Vagina (tissue), 2 donors: ENCODE measurements at regions not wholly inside any gene's neighbourhood (a gene's known extent, or its start where the extent isn't known, plus 50 kb on each side); places are given as distances from the start of the nearest gene placed in this dataset.

Experiments
- POLR2A ChIP-seq, 2 donors: fragments of 450-650 bp; IDR thresholded peaks; one replicate each; pipeline ENCODE4 v1.6.1; 2017; ENCODE audit warnings: antibody characterized with exemption in 2 of 2, mild to moderate bottlenecking in 2 of 2, moderate library complexity in 2 of 2
- POLR2AphosphoS5 ChIP-seq, 2 donors: sonication (generic); formaldehyde crosslinking; IDR thresholded peaks; one replicate each; pipeline ENCODE4 v1.9.0; 2017; ENCODE audit warnings: antibody characterized with exemption in 2 of 2, mild to moderate bottlenecking in 2 of 2, low read depth in 1 of 2; ENCODE audit not compliant: insufficient read depth in 1 of 2
- TF ChIP-seq, protein P1 (sequence below), 3 experiments: fragments of 450-650 bp in 2 of 3; fragments of 200-600 bp in 1 of 3; sonication (generic) in 1 of 3; IDR thresholded peaks; one replicate each; pipeline ENCODE4 v1.5.1; 2017 to 2019; ENCODE audit warnings: antibody characterized with exemption in 3 of 3, mild to moderate bottlenecking in 2 of 3, moderate library complexity in 2 of 3

DNA sequence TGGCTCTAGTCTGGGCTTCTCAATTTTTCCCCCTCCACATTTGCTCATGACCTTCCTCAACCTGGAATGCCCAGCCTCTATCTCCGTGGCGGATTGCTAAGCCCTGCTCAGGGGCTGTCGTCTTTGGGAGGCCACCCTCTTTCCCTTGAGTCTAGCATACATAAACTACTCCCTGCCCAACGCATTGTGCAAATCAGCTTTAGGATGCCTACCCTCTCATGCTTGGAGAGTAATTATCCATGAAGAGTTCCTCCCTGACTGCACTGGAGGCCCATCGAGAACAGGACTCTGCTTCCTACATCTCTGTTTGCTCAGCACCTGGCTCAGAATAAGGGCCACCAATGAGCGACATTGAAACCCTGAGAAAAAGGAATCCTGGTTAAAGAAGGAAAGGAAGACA is 53.7 kb upstream of the NPAS2 start:
- TF ChIP-seq, protein P1, sequence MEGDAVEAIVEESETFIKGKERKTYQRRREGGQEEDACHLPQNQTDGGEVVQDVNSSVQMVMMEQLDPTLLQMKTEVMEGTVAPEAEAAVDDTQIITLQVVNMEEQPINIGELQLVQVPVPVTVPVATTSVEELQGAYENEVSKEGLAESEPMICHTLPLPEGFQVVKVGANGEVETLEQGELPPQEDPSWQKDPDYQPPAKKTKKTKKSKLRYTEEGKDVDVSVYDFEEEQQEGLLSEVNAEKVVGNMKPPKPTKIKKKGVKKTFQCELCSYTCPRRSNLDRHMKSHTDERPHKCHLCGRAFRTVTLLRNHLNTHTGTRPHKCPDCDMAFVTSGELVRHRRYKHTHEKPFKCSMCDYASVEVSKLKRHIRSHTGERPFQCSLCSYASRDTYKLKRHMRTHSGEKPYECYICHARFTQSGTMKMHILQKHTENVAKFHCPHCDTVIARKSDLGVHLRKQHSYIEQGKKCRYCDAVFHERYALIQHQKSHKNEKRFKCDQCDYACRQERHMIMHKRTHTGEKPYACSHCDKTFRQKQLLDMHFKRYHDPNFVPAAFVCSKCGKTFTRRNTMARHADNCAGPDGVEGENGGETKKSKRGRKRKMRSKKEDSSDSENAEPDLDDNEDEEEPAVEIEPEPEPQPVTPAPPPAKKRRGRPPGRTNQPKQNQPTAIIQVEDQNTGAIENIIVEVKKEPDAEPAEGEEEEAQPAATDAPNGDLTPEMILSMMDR (IDR thresholded peaks at IDR 0.05), result no peak
- no peak for TF ChIP-seq POLR2AphosphoS5 (IDR thresholded peaks at IDR 0.05; ENCODE audit: insufficient read depth in 1 of 2, low read depth in 1 of 2)
- no peak for TF ChIP-seq POLR2A (IDR thresholded peaks at IDR 0.05)
